ENCODE measurements at regions not wholly inside any gene's neighbourhood (a gene's known extent, or its start where the extent isn't known, plus 50 kb on each side); places are given as distances from the start of the nearest gene placed in this dataset.
"Not testable (repeated sequence)": the region's sequence is repeated elsewhere in the genome, so short reads cannot be mapped to it uniquely, and the experiment has no call there.

DNA sequence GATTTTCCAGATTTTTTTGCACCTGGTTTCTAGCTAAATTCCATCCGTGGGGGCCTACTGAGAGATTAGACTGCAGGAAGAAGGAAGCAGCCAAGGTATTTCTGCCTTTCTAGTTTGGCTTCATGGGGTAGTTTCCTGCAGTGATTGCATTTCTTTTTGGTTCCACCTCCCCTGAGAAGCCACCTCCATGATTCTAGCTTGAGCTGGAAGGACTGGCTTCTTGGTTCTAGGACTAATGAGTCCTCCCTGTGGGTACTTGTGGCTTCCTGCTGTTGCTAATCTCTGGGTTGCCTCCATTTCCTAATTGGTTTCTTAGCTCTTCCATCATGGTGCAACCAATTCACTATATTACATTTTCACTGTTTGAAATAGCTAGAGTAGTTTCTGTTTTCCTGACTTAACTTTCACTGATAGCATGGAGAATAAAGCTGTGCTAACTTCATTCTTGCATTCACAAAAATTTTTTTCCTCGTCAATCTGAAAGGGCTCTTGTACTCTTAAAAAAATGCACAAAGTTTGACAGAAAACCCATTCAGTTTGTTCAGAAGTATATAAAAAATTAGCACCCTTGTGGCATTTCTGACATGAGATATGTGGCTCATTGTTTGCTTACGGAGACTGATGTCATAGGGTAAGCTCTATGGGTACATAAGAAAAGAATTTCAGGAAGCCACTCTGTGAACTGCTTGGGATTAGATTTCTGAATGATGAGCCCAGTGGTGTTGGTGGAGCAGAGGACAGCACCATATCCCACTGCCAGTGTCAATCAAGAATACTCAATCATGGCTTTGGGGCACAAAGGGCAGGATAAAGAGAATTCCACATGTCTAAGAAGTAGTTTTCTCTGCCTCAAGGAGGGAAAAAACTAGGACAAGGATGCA is 242.8 kb upstream of the RBMS1 start:
- no peak for DNase-seq

DNA sequence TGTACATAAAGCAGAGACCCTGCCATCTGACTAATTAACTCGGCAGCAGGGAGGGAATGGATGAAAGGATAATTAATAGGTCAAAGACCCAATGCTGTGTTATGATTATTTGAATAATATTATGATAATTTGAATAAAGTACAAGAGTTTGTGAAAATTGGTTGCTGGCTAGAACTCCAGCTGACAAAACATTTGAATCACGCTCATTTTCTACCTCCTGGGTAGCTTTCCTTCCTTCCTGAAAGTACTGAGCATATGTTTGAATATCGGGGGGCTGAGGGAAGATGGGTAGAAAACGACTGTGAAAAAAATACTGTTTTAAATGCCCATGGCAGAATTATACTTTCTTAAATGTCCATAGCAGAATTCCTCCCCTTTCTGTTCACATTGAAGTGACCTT is 243.6 kb upstream of the RBMS1 start:
- no peak for DNase-seq

DNA sequence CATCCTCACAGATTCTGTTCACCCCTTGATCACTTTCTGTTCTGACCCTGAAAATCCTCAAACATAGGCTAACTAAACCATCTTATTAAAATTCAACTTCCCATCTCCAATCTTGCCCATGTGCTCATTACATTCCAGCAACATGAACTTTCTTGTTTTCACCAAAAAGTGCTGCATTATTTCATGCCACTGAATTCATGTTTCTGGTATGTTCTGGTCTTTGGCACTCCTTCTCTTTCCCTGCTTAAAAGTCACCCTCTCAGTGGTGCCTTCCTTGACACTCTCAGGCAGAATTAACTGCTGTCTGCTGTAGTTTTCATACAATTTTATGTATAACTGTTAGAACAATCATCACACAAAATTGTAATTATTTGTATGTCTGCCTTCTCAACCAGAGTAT is 247.7 kb upstream of the RBMS1 start:
- DNase-seq, result no peak

DNA sequence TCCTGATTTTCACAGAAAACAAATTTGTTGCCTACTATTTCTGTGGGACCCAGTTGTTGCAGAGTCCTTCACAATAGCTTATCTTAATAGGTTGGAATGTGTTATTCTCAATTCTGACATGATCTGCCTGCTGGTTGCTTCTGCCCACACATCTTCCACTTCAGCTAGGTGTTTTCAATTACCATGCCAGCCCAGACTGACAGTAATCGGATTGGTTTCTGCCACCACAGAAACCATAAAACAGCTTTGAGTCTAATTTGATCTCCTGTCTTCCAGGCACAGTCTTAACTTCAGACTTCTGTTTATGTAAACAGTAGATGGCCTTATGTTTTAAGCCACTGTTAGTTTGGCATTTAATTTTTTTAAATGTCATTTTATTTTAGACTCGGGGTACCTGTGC is 248.2 kb upstream of the RBMS1 start:
- no peak for DNase-seq

DNA sequence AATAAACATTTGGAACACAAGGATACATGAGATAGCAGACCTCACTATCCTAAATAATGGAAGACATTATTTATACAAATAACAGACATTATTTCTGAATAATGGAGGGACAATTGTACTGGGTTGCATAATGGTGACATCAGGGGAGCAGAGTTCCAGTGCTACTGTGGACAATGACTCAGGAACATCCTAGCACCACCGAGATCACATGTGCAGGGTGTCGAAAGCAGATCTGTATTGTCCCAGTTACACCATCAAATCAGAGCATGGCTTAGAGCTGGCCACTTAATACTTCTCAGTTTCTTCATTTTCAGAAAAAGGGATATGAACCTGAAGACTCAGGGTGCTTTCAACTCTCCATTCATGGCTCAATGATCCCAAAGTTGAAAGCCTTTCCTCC is 249.1 kb upstream of the RBMS1 start:
- peak; percentile 35 for DNase-seq

DNA sequence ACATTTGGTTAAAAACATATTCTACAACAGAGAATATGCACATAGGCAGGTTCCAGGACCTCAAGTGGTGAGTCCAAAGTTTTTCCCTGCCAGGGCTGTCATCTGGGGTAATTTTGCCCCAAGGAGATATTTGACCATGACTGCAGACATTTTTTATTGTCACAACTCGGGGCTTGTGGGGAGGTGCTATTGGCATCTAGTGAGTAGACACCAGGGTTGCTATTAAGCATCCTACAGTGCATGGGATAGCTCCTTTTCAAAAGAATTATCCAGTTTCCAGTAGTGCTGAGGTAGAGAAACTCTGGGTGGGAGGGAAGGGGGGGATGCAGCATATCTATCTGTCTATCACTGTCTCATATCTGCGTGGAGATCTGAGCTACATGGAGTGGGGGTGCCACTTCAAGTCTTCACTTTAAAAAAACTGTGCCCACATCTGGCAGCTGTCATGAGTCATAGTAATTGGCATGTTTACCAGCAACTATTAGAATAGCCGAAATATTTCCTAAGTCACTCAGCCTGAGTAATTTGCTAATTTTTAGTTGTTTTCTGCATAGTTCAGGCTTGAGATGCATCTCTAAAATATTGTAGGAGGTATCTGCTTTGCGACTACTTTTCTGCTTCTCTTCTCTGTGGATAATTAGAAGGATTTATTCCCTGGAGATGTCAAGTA is 254.0 kb upstream of the RBMS1 start:
- DNase-seq, result no peak

DNA sequence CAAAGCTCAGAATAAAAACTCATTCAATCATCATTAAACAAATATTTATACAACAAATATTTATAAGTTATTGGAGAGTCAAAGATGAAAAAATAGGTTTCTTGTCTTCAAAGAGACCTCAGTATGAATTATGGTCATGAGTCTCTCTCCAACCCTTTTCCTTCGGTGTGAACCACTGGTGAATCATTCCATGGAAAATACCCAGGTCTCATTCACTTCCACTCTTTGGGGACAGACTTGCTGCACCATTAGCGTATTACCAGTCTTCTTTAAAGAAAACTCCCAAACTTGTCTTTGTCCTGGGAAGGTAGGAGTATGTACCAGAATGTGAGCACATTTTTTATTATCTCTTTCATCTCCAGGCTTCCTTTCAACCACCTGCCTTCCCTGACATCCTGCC is 257.4 kb upstream of the RBMS1 start:
- no peak for DNase-seq

DNA sequence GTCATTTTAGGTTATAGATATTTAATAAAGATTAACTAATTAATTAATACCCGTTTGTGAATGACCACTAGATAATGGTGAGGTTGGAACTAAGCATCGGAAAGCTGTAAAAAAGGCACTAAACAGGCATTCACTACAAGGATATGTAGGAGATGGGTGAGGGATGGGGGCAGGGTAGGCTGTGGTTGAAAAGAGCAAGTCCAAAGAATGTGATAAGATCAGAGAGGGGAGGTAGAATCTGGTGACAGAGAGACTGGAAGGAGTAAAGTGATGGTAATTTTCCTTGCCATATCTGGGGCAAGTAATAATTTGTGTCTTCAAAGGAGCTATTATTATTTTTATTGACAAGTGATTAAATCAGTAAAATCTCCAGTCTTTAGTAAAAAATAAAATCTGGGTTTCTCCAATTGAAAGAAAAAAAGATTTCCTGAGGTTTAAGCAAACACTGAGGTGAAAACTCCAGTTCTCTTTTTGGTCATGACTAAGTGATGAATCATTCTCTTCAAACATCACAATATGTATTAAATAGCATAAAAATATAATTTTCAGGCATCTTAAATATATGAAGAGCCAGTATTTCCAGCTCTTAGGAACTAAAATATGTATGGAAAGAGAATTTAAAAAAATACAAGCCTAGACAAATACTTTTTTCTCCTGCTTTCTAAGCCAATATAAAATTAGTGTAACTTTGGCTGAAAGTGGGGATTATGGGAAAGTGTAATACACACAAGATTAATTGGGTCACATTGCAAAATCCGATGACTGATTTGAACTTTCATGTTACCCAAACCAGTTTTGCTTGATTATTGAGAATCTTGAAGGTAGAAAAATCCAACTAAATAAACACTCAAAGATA is 259.1 kb upstream of the RBMS1 start:
- DNase-seq, result no peak

DNA sequence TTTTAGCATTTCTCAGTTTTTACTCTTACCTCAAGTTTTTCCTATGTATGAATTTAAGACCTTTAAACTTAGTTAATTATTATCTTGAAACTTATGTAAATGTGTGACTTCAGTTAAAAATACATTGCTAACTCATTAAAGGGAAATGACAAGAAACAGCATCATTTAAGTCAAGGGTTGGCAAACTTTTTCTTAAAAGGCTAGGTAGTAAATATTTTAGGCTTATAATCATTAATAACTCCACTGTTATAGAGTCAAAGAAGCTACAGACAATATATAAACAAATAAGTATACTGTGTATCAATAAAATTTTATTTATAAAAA is 259.7 kb upstream of the RBMS1 start:
- DNase-seq, result no peak

DNA sequence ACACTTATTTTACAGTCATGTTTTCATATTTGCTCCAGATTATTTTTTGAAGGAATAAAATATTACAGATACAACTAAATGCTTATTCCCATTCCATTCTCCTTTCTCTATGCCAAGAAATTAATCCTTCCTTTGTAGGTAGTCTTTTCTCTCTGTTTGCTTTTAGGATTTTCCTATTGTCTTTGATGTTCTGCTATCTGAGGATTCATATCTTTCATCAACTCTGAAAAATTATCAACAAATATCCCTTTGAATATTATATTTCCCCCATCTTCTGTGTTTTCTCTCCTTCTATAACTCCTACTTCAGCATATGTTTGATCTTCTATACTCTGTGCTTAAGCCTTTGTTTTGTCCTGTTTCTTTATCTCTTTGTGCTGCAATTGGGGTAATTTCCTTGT is 260.4 kb upstream of the RBMS1 start:
- DNase-seq, result no peak

DNA sequence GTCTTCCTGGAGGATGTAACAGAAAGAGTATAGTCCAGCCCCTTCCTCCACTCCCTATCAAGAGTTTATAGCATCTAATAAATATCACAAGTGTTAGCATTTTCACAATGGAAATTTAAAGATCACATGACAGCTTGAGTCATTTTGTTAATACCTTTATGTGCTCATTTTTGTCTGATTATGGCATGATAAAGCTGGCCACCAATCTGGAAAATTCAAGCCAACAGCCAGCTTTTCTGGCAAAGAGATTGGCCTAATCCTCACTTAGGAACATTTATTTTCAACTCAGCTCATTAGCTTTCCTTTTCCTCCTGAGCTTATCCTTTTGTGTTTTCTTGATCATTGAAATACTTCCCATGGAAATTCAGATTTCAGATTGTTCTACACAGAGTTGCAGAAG is 262.9 kb upstream of the RBMS1 start:
- no peak for DNase-seq

DNA sequence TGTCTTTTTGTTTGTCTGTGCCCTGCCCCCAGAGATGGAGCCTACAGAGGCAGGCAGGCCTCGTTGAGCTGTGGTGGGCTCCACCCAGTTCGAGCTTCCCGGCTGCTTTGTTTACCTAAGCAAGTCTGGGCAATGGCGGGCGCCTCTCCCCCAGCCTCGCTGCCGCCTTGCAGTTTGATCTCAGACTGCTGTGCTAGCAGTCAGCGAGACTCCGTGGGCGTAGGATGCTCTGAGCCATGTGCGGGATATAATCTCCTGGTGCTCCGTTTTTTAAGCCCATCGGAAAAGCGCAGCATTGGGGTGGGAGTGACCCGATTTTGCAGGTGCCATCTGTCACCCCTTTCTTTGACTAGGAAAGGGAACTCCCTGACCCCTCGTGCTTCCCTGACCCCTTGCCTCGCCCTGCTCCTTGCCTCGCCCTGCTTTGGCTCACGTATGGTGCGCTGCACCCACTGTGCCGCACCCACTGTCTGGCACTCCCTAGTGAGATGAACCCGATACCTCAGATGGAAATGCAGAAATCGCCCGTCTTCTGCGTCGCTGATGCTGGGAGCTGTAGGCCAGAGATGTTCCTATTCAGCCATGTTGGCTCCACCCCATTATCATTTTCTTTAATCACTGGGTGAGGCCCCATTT is 269.0 kb upstream of the RBMS1 start:
- DNase-seq, result not testable (repeated sequence)

DNA sequence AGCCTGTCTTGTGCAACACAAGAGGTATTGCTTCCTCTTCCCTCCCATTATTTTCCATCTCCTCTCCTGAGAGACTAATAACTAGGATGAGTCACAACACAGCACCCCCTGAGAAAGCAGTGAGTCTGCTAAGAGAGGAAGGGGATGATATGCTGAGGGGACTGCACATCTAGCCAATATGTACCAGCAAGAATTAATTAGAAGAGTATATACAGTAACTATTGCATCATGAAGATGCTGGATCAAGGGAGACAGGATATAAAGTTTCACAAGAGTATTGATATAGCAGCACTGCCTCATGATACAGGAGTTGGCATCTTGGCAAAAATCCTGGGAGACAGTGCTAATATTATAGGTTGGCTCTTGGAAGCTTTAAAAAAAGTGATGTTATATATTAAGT is 289.9 kb upstream of the RBMS1 start:
- DNase-seq, result no peak

DNA sequence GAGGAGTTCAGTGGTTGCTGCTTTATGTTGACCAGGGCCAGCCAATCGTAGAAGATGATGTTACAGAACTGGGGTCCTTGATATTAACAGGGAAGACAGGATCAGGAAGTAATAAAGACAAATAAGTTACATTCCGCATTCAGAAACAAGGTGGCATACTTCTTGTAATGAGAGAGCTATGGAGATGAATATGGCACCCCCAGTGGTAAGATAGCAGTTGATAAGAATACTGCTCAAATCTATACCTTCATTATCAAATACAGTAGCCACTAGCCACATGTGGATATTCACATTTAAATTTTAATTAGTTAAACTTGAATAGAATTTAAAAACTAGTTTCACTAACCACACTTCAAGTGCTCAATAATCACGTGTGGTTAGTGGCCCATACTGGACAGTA is 290.4 kb upstream of the RBMS1 start:
- DNase-seq, result no peak

DNA sequence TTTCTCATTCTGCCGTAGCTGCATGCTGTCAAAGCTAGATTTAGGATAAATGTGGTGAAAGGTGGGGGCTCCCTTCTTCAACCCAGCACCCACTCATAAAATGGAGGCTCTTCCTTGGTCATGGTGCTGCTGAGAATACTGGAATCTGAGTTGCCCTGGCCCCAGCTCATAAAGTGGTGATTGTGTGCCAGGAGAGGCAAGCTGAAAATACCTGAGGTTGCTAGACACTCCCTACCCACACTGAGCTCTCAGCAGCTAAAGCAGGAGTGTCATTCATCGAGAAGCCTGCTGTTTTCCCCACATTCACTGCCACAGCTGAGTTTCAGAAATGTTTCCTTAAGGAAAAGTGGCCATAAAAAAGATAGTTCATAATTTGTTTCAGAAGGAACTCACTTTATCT is 297.1 kb upstream of the RBMS1 start:
- DNase-seq, result no peak

DNA sequence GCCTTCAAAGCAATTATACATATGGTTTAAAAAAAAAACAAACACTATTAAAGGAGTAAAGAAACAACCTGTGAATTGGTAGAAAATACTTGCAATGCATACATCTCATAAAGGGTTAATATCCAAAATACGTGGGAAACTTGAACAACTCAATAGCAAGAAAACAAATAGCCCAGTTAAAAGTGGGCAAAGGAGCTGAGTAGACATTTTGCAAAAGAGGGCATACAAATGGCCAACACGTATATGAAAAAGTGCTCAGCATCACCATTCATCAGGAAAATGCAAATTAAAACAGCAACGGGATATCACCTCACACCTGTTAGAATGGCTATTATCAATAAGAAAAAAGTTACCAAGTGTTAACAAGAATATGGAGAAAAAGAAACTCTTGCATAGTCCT is 298.3 kb upstream of the RBMS1 start:
- no peak for DNase-seq

DNA sequence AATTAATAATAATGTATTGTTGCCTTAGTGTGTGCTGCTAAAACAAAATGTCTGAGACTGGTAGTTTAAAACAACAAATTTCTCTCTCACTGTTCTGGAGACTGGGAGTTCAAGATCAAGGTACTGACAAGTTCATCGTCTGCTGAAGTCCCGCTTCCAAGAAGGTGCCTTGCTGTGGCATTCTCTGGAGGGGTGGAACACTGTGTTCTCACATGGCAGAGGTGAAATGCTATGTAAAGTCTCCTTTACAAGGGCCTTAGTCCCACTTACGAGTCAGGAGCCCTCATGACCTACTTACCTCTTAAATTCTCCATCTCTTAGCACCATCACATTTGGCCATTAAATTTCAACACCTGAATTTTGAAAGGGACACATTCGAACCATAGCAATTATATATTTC is 299.2 kb upstream of the RBMS1 start:
- no peak for DNase-seq

DNA sequence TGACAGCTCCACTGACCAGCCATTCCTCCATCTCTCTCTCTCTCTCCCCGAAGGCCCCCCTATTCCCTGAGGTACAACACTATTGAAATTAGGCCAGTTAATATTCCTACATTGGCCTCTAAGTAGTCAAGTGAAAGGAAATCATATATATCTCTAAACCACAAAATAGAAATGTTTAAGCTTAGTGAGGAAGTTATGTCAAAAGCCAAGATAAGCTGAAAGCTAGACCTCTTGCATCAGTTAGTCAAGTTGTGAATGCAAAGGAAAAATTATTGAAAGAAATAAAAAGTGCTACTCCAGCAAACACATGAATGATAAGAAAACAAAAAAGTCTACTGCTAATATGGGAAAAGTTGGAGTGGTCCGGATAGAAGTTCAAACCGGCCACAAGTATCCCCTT is 301.3 kb upstream of the RBMS1 start:
- no peak for DNase-seq

DNA sequence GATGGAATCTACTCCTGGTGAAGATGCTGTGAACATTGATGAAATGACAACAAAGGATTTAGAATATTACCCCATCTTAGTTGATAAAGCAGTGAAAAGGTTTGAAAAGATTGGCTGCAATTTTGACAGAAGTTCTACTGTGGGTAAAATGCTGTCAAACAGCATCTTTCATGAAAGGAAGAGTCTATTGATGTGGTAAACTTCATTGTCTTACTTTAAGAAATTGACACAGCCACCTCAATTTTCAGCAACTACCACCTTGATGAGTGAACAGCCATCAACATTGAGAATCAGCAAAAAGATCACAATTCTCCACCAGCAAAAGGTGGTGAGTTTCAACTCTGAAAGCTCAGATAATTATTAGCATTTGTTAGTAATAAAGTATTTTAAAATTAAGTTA is 310.3 kb upstream of the RBMS1 start:
- DNase-seq, result no peak

DNA sequence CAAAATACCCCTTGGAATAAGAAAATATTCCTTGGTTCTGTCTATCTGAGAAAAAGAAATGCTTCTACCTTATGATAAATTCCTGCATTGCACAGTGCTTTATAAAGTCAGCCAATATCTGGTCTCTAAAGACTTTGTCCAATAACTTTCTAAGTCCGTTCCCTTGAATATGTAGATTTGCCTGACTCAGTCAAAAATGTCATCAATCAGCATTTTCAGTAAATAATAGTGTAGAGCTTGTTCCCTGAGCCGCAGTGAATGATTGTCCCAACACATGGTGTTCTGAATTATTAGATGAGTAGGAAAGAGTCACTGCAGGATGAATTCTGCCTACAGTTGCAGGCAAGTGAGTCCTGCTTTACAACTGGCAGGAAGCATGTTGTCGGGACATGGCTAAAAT is 316.8 kb upstream of the RBMS1 start:
- DNase-seq, result no peak

DNA sequence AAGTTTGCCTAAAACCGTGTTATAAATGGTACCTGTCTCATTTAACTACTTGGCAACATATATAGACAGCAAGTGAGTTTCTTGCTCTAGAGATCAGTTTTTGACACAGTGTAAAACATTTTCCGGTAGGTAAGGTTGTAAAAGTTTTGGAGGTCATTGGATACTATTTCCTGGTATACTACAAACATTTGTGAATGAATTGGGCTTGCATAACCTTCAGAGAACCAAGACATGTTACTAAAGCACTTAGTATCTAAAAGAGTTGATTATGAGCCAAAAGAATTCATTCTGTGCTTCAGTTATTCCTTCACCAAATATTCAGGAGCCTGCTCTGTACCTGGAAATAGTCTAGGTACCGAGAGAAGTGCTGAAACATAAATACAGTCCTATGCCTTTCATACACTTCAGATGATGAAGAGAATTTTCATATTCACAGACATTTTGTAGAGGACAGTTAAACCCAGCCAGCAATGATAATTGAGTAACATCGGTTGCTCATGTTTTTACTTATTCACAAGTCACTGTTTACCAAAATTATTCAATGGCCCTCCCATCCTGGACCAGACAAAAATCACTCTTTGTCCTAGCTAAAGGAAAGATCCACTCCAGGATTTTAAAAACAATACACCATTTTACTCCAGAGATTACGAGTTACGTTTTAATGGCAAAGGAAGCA is 319.4 kb upstream of the RBMS1 start:
- no peak for DNase-seq

DNA sequence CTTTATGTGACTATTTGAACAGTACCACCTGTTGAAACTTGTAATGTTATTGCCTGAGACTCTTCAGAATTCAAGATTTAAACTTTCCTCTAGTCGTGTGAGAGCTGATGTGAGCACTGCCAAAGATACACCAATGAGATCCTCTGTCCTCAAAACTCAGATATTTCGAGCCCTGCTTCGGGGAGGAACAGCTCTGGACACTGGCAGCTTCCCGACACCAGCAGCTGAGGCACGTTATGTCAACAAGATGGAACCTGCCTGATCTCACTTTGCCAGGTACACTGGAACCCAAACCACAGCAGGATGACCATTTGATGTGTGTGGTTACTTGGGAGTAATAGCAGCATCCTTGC is 319.9 kb upstream of the RBMS1 start:
- no peak for DNase-seq

DNA sequence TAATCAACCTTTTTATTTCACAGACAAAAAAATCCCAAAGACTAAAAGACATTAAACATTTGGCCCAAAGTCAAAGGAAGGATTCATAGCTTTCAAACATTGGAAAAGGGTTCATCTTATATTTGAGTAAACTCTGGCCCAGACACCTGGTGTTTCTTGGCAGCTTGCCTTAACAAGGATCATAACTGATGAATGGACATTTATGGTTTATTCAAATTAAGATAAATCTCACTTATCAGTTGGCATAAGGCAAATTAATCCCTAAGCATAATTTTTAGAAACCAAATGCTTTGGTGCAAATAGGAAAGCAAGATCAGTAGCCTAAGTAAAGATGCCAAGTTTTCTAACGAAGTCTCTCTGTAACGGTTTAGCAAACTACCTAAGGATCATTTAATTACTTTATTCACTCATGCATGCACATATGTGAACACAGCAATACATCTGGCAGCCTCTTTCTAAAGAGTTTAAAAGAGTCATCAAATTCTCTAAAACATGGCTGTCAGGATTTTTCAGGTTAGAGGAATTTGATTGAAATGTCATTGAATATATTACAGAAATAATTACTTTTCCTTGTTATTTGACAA is 323.4 kb upstream of the RBMS1 start:
- no peak for DNase-seq
